Cerebellar cortex (tissue), 1 donor: ENCODE measurements at regions not wholly inside any gene's neighbourhood (a gene's known extent, or its start where the extent isn't known, plus 50 kb on each side); places are given as distances from the start of the nearest gene placed in this dataset.
"Not testable (repeated sequence)": the region's sequence is repeated elsewhere in the genome, so short reads cannot be mapped to it uniquely, and the experiment has no call there.

ENCODE experiments used
- DNase-seq: peaks from one replicate; pipeline ENCODE4 v3.0.0-alpha.2; 2015; ENCODE audit warnings: low spot score

DNA sequence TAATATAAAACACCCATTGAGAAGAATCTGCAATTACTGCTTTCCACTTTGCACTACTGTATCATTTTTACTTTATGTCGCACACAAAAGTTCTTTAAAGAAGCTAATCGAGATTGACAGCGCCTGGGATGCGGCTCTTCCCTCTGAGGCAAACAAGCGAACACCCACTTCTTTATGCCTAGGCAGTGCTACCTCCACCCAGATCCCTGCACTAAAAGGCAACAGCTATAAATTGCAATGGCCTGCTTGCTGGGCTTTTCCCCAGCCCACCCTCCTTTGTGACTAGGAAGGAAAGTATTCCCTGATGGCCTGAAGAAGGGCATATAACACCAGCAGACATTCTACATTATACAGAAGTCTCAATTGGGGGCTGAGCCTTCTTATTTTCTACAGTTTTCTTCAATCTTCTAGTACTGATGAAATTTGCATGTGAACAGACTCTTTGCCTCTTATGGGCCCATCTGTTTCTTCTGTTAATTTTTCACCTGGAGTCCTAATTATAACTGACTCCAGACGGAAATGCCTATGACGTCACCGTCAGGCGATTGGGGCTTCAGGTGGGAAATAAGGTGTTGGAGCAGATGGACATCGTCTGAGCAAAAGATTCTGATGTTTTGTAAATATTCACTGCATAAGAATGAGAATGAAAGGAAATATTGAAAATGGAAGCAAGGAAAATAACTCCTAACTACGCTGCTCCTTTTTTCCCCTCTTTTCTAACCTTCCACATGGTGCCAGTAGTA lies 138.9 kb upstream of the DCC start:
- no peak for DNase-seq

- DNase-seq: no peak
These were observed 131.4 kb upstream of the DCC start for GRCh38 chr18:52208646-52209045.

- no peak for DNase-seq
These were observed 123.9 kb upstream of the DCC start for GRCh38 chr18:52216109-52216508.

DNA sequence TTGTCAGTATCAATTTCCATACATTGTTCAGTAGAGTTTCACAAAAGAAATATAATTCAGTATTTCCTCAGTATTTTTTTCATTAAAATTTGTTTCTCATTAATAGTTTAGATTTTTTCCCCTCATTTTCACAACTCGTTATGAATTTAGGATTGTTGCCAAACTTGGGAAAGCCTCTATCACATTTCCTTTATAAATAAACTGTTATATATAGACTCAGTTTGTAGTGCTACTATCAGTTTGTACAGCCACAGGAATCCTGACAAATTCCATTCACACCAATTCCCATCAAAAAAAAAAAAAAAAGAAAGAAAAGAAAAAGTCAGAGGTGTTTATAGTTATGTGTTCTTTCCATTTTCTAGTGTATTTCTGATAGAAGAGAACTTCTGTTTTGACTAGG lies 123.3 kb upstream of the DCC start:
- no peak for DNase-seq

DNA sequence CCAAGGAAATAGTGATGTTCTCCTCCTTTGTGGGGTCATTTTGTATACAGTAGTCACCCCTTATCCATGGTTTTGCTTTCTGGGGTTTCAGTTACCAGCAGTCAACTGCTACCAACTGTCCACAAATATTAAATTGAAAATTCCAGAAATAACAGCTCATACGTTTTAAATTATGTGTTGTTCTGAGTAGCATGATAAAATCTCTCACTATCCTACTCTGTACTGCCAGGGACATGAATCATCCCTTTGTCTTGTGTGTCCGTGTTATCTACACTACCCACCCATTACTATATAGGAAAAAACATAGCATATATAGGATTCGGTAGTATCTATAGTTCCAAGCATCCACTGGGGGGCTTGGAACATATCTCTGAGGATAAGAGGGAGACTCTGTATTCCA lies 120.9 kb upstream of the DCC start:
- no peak for DNase-seq

DNA sequence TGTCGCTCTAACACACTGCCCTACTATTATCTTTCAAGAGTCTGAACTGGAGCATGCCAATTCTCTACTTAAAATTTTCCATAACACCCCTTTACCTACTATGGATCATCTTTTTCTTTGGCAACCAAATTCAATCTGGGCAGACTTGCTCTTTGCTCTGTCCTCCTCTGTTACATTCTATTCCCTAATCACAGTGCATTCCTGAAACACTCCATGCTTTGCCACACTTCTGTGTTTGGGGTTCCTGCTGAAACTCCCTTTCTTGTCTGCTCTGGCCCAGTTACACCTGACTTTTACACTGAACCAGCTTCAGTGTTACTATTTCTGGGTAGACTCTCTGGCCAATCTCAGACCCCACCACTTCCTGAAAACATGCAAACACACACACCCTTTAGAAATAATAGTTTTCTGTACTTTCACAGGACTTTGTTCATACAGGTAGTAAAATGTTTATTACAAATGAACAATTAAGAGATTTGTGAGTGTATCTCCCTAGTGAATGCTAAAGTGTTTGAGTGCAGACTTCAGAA lies 119.9 kb upstream of the DCC start:
- no peak for DNase-seq

DNA sequence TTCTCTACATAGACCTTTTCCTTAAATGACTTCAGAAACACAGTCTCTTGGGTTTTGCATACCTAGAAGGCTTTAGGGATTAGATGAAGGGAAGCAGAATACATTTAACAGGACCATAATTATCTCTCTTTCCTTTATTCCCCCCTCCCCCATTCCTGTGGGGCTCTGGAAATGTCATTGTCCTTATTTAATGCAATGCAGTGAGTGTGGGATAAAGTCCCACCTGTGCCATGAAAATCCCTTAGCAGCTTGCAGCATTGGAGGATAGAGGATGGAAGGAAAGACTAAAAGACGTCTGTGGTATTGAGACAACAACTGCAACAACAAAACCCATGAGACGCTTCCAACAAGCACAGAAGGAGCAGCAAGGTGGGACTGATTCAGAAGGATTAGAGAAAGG lies 117.8 kb upstream of the DCC start:
- DNase-seq: no peak

DNA sequence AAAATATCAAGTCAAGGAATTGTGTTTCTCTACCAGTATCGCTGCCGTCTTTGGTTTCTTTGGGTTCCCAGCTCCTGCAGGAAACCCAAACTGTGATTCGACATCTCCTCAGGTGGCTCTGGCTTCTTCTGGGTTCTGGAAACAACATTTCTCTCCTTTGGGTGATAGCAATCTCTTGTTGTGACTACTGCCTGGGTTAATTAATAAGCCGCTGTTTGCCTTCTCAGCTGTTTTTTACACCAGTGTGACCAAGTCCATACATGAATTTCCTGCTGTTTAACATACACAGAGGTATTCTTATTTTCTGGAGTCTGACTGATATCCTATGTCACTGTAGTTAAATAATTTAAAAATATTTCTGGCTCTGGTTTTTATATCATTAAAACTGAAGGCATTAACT lies 112.5 kb upstream of the DCC start:
- no peak for DNase-seq

- DNase-seq: no peak
These were observed 111.8 kb upstream of the DCC start for GRCh38 chr18:52228166-52228565.

DNA sequence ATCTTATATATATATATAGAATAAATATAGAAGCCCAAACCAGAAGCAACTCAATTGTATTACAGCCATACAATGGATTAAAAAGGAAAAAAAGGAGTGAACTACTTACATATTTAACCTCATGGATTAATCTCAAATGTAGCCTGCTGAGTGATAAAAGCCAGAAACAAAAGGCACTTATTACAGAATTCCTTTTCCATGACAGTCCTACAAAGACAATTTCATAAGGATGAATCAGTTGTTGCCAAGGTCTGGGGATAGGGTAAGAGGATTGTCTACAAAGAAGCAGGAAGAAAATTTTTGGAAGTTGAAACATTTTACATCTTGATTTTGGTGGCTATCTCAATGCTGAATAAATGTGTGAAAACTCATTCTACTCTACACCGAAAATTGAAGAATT lies 103.9 kb upstream of the DCC start:
- no peak for DNase-seq

GRCh38 chr18:52237551-52237950 lies 102.4 kb upstream of the DCC start:
- no peak for DNase-seq

- no peak for DNase-seq
These were observed 97.3 kb upstream of the DCC start for GRCh38 chr18:52242711-52243110.

- DNase-seq: no peak
These were observed 95.3 kb upstream of the DCC start for GRCh38 chr18:52244658-52245057.

DNA sequence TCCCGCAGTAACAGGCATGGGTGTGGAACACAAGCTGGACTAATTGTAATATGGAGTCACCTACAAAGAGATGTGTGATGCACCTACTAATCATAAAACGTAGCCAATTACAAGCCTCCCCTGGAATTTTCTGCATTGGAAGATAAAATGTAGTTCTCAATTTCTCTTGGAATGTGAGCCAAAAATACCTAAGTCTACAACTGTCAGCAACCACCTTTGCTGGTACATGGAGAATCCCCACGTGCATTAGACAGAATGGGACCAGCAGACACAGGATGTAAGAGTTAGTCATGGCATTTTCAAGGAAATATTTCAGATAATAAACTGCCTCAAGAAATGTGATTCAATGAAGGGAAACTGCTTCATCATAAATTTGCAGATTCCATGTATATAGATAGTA lies 85.6 kb upstream of the DCC start:
- no peak for DNase-seq

DNA sequence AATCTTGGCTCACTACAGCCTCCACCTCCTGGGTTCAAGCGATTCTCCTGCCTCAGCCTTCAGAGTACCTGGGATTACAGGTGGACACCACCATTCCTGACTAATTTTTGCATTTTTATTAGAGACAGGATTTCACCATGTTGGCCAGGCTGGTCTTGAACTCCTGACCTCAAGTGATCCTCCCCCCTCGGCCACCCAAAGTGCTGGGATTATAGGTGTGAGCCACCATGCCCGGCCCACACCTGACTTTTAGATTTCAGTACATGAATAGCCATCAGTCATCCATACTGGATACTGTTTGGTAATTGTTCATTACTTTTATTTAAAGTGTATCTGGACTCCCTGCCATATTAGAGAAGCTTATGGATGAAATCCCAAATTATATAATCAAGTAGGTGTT lies 82.6 kb upstream of the DCC start:
- DNase-seq: not testable (repeated sequence)

DNA sequence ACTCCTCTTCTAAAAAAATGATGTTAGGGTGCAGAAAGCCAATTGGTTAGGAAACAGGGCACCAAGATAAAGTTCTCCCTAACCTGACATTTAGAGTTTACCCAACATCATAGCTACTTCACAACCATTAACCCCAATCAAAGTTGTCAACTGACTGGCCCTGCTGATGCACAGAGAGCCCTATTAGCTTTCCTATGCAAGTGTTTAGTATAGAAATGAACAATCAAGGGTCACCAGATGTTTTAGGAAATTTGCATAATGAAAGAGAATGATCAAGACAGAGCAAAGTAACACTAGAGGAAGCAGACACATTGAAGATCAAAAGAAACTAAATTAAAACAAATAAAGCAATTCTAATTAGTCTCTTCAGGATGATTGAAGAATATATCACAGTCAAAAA lies 64.2 kb upstream of the DCC start:
- no peak for DNase-seq

DNA sequence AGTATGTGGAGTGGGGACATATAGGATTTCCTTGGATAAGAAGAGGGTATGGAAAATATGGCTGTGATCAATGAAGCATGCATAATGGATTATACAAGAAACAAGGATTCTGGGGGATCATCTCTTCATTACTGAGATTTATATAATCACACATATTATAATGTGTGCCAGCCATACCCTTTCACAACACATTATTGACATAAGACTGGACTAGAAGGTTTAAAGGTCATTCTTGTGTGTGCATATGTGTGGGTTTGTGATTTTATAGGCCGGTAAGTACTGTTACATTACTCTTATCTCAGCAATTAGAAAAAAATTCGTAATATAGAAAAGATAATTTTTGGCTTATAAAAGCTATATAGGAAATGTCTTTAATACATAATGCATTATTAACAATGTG lies 62.2 kb upstream of the DCC start:
- no peak for DNase-seq

GRCh38 chr18:52278191-52278590 lies 61.8 kb upstream of the DCC start:
- no peak for DNase-seq

DNA sequence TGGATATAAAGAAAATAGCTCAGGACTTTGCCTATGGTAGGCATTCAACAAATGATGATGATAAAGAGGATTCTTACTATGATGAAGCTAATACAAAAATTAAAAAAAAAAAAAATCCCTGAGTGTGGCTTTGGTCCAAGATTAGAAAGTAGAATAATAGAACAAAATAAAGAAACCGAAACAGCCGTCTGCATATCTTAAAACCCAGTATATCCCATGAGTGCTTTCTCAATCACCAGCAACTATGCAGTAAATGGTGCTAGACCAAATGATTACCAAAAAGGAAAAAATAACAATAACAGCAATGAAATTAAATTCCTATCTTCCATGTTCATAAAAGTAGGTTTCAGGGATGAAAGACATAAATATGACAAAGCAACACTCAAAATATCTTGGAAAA lies 59.3 kb upstream of the DCC start:
- no peak for DNase-seq

DNA sequence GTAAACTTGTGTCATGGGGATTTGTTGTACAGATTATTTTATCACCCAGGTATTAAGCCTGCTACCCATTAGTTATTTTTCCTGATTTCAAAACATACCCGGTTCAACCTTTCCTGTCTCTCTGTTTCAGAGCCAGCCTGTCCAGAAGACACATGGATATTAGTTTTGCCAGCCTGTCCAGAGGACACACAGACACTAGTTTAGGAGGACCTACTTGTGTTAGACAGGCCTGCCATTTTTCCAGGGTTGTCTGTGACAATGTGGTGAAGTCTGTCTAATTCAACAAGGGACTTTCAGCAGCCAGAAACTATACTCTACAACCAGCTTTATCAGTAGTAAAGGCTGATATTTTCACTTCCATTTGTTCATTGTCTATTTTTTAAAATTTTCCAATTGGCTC lies 56.1 kb upstream of the DCC start:
- no peak for DNase-seq

DNA sequence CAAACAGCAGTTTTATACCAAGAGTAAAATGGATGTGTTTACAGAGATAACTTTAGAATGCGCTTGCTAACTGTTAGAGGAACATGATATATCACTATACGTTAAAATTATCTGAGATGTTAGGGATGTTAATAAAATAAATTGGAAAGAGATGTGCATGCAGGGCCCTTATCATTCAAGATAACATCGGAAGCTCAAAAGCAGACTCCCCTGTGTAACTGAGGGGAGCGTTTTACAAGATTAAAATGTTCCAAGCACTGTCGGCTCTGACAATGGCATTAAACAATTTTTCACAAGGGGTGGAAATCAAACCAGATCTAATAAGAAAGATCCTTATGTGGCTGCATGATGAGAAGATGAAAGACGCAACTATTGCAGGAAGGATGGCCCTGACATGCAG lies 53.3 kb upstream of the DCC start:
- DNase-seq: no peak

DNA sequence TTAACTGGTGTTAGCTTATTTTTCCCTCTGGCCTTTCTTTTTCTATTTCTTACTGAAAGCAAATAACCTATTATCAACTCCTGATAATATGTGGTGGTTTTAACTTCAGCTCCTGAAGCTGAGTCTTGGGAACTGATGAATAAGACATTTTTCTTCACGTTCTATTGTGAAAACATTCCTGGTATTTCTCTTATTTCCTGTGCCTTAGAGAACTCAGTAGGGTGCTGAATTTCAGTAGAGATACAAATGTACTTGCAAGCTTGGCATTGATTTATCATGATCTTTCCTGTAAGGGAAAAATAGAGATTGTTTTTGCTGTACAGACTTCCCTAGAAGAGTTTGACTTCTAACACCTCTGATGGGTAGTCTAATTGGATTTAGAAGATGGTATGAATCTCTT lies 52.8 kb upstream of the DCC start:
- no peak for DNase-seq

- no peak for DNase-seq
These were observed 51.5 kb upstream of the DCC start for GRCh38 chr18:52288403-52289004.

DNA sequence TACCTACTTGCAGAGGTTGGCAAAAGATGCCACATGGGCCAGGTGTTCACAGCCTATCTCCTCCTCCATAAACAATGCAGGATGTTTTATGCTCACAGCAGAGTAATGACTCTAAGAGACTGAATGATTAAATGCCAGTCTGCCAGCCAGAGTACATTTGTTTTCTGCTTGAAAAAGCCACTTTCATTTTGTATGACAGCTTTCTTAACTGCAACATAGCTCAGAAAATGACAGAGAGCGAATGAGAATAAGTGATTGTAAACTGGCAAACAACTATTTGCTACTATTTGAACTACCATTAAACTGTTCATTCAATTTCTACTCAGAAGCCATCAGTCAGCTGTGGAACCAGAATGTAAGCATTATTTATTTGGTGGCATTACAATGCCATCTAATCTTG lies 50.6 kb upstream of the DCC start:
- DNase-seq: no peak
